Activated T-helper 1 cell treated with anti-CD3 and anti-CD28 coated beads, Interleukin-12 subunit alpha, Interleukin-12 subunit beta, Interleukin-2, Interleukin-4 antibody, amounts not matched to agents 30 ng/mL and 10 ng/mL and 1 ng/mL, durations not matched to agents 14 hours and 24 hours and 36 hours (primary cell): ENCODE measurements at regions not wholly inside any gene's neighbourhood (a gene's known extent, or its start where the extent isn't known, plus 50 kb on each side); places are given as distances from the start of the nearest gene placed in this dataset.

ENCODE experiments used
- DNase-seq: peaks from one replicate; pipeline ENCODE4 v3.0.0; 2021; ENCODE audit warnings: low spot score
- H3K27ac Mint-ChIP-seq: one replicate; pipeline ENCODE4 v1.8.0; 2021; ENCODE audit warnings: mild to moderate bottlenecking, mixed read lengths
- H3K27me3 Mint-ChIP-seq: one replicate; pipeline ENCODE4 v1.8.0; 2022; ENCODE audit warnings: mild to moderate bottlenecking, moderate library complexity, mixed read lengths; ENCODE audit not compliant: insufficient read depth
- H3K36me3 Mint-ChIP-seq: one replicate; pipeline ENCODE4 v1.8.0; 2021; ENCODE audit warnings: low read depth, mixed read lengths
- H3K4me1 Mint-ChIP-seq: one replicate; pipeline ENCODE4 v1.8.0; 2021; ENCODE audit warnings: low read depth, mixed read lengths
- H3K4me3 Mint-ChIP-seq: one replicate; pipeline ENCODE4 v1.8.0; 2021; ENCODE audit warnings: mild to moderate bottlenecking, moderate library complexity, mixed read lengths
- H3K9me3 Mint-ChIP-seq: one replicate; pipeline ENCODE4 v1.8.0; 2021; ENCODE audit warnings: mixed read lengths
- intact Hi-C: fragments of 100-400 bp; cut with micrococcal nuclease; formaldehyde crosslinking; loops from one replicate; pipeline ENCODE4 v1.15.1; 2024

DNA sequence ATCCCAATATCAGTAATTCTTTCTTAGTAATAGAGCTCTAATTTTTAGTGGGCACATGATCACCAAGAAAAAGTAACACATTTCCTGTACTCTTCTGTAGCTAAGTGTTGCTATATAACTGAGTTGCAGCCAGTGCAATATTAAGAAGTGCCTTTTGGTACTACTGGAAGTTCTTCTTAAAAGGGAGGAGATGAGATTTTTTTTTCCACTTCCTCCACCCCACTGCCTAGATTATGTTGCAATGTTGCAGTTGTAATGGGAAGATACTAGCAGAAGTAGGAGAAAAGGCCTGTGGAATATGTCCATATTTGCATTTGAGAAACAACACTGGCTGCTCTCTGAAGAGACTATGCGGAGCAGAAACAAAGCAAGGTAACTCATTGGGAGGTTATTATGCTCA is 280.6 kb upstream of the ANO5 start:
- no peak for DNase-seq
- H3K27ac Mint-ChIP-seq: no peak overlapping the region
- H3K36me3 Mint-ChIP-seq: no peaks in the 10 kb centered on the region
- H3K9me3 Mint-ChIP-seq: peaks cover 25% of the 10 kb centered on the region
- H3K27me3 Mint-ChIP-seq: no peaks in the 10 kb centered on the region
- H3K4me3 Mint-ChIP-seq: no peak overlapping the region
- no peaks in the 10 kb centered on the region for H3K4me1 Mint-ChIP-seq
- intact Hi-C loops: no loop called here

DNA sequence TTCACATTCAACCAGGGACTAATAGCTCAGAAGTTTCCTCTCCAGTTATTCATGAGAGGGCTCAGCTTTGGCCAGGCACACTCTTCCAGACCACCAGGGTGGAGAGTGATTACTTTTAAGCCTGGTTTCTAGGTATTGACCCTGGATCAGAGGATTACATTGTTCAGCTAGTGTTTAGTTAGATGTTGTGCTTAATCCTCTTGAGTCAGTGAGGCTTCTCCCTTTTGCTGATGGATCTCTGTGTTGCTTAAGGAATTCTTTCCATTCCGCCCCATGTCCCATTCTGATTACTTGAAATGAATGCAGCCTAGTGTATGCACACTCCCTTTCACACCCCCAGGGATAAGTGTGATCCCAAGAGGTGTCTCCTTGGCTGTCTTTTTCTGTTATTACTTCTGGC is 271.7 kb upstream of the ANO5 start:
- Mint-ChIP-seq H3K36me3 (no peaks in the 10 kb centered on the region), H3K27me3 (no peaks in the 10 kb centered on the region), H3K4me1 (no peaks in the 10 kb centered on the region)

DNA sequence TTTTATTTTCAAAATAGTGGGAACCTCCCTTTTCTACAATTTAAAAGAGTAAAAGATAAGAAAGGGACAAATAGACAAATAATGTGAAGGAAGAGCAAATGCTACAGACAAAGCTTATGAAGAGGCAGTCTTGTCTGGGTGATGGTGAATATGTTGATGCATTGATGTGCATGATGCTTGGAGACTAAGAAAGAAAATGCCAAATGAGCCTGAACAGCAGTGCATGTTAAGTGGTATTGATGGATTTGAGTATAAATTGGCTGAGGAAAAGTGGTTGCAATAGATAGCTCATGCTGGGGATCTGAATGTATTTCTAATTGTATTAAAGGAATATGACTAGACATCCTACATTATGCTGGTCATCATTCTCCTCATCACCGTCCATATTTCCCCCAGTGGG is 268.6 kb upstream of the ANO5 start:
- DNase-seq: no peak
- no peaks in the 10 kb centered on the region for H3K27me3 Mint-ChIP-seq
- peaks cover 3% of the 10 kb centered on the region for H3K9me3 Mint-ChIP-seq
- no peaks in the 10 kb centered on the region for H3K36me3 Mint-ChIP-seq
- no peaks in the 10 kb centered on the region for H3K4me1 Mint-ChIP-seq
- H3K27ac Mint-ChIP-seq: no peak overlapping the region
- H3K4me3 Mint-ChIP-seq: no peak overlapping the region
- intact Hi-C loops: no loop called here

More for the DNA sequence above, 271.7 kb upstream of the ANO5 start:
- H3K9me3 Mint-ChIP-seq: peaks cover 4% of the 10 kb centered on the region
- H3K4me3 Mint-ChIP-seq: no peak overlapping the region
- intact Hi-C loops: no loop called here
- H3K27ac Mint-ChIP-seq: no peak overlapping the region
- DNase-seq: no peak

DNA sequence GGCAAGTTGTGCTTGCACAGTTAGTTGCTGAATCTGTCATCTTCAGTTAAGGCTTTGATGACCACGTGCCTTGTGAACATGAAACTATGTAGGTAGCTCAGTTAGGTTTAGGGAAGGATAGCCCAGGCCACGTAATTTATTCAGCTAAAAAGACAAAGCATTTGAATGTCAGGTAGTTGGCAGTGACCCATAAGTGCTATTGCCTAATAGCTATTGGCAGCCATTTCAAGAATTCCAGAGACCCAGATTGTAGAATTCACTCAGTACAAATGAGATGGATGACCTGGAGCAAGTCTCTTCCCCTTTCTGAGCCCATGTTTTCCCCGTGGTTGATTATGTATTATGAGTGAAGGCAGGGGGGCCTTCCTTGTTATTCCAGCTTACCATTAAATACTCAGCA is 265.3 kb upstream of the ANO5 start:
- Mint-ChIP-seq H3K9me3 (peaks cover 3% of the 10 kb centered on the region), H3K36me3 (no peaks in the 10 kb centered on the region), H3K4me3 (no peak overlapping the region), H3K4me1 (no peaks in the 10 kb centered on the region), H3K27ac (no peak overlapping the region), H3K27me3 (no peaks in the 10 kb centered on the region)
- intact Hi-C loops: no loop called here
- DNase-seq: no peak

DNA sequence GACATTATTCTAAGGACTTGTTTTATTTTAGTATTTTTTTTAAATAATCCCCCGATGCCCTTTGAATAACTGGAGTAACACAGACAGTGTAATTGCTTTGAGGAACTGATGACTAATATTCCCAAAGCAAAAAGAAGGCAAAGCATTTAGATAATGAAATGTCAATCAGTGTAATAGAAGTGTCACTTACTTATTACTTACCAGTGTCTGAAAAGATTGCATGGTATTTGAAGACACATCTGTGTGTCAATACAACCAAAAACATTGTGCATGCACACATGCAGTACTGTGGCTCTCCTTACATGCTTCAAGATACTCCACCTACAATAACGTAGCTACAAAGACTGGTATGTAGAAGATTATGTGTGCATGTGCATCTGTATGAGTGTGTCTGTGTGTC is 264.0 kb upstream of the ANO5 start:
- Mint-ChIP-seq H3K36me3 (no peaks in the 10 kb centered on the region), H3K4me1 (no peaks in the 10 kb centered on the region), H3K4me3 (no peak overlapping the region), H3K9me3 (peaks cover 3% of the 10 kb centered on the region), H3K27ac (no peak overlapping the region), H3K27me3 (no peaks in the 10 kb centered on the region)
- intact Hi-C loops: no loop called here
- DNase-seq: no peak

DNA sequence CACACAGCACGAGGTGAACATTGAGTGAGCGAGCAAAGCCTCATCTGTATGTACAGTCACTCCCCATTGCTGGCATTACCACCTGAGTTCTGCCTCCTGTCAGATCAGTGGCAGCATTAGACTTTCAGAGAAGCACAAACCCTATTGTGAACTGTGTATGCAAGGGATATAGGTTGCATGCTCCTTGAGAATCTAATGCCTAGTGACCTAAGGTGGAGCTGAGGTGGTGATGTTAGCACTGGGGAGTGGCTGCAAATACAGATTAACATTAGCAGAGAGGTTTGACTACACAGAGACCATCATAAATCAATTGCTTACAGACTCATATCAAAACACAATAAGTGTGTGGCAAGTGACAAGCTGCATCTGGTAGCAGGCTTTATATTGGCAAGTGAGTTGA is 262.5 kb upstream of the ANO5 start:
- DNase-seq: no peak
- no peak overlapping the region for H3K27ac Mint-ChIP-seq
- intact Hi-C loops: no loop called here
- H3K36me3 Mint-ChIP-seq: no peaks in the 10 kb centered on the region
- no peak overlapping the region for H3K4me3 Mint-ChIP-seq
- H3K27me3 Mint-ChIP-seq: no peaks in the 10 kb centered on the region
- peaks cover 3% of the 10 kb centered on the region for H3K9me3 Mint-ChIP-seq
- H3K4me1 Mint-ChIP-seq: no peaks in the 10 kb centered on the region

DNA sequence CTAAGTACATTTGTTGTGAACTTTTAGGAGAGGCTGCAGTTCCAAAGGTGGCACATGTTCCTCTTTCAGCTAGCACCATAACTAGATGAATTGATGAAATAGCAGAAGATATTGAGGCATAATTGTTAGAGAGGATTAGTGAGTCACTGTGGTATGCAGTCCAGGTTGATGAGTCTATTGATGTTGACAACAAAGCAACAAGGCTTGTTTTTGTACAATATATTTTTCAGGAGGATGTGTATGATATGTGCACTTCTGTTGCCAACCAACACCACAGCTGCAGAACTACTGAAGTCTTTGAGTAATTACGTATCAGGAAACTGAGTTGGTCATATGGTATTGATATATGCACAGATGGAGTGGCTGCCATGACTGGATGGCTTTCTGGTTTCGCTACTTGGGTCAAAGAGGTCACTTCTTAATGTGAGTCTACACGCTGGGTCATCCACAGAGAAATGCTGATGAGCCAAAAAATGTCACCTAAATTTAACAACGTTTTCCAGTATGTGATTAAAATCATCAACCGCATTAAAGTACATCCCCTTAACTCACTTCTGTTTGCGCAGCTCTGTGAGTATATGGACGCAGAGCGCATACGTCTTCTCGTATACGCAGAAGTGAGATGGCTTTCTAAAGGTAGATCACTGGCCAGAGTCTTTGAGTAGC is 261.3 kb upstream of the ANO5 start:
- H3K4me1 Mint-ChIP-seq: no peaks in the 10 kb centered on the region
- H3K27ac Mint-ChIP-seq: no peak overlapping the region
- H3K27me3 Mint-ChIP-seq: no peaks in the 10 kb centered on the region
- DNase-seq: no peak
- intact Hi-C loops: no loop called here
- no peaks in the 10 kb centered on the region for H3K36me3 Mint-ChIP-seq
- H3K4me3 Mint-ChIP-seq: no peak overlapping the region
- peaks cover 3% of the 10 kb centered on the region for H3K9me3 Mint-ChIP-seq

DNA sequence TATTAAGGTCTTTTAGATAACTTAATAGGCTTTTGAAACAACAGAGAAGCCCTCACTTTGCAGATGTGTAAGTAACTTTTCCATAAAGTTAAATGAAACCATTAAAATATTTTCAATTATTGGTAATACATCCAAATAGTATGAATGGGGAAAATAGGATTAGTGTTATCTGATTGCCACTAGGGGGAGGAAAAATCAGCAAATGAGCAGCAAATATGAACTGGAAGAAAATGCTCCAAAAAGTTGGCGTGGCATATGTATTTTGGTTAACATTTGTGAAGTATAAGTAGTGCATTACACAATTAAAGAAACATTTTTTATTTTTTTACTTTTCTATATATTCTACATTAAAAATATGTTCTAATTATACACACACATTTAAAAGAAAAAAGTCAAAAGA is 259.8 kb upstream of the ANO5 start:
- H3K4me3 Mint-ChIP-seq: no peak overlapping the region
- intact Hi-C loops: no loop called here
- no peaks in the 10 kb centered on the region for H3K4me1 Mint-ChIP-seq
- DNase-seq: no peak
- no peaks in the 10 kb centered on the region for H3K36me3 Mint-ChIP-seq
- H3K9me3 Mint-ChIP-seq: no peaks in the 10 kb centered on the region
- H3K27ac Mint-ChIP-seq: no peak overlapping the region
- no peaks in the 10 kb centered on the region for H3K27me3 Mint-ChIP-seq

DNA sequence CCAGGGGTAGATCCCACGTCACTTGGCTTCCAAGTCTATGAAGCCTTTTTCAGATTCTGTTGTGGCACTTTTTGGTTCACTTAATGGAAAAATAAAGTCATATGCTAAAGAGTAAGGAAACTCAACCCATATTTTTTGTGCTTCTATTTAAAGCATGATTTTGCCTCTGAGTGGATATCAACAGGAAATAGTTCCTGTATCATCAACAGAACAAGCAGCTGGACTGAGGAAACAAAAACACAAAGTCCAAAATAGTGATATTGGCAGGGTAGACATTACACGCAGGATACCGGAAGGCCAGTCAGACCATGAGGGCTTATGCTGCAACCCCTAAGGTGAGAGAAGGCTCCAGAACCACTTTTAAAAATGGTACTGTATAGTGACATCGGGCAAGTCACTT is 248.3 kb upstream of the ANO5 start:
- Mint-ChIP-seq H3K36me3 (no peaks in the 10 kb centered on the region), H3K4me1 (no peaks in the 10 kb centered on the region), H3K4me3 (no peak overlapping the region), H3K27me3 (no peaks in the 10 kb centered on the region), H3K9me3 (no peaks in the 10 kb centered on the region), H3K27ac (no peak overlapping the region)
- no peak for DNase-seq
- intact Hi-C loops: no loop called here

DNA sequence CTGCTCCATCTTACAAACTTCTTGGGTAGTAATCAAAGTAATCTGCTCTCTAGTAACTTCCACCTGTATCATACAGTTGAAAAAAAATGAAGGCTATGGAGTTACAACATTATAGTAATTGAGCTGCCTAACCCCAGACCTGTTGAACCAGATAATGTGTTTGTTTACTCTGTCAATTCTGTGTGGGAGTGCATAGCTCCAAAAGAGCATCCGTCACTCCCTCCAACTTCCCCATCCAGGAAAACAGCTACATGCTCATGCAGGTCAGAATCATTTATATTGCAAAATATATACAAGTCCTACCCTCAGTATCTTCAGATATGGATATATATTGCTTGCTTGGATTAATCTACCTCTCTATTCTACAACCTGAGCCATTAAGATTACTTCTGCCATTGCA is 244.0 kb upstream of the ANO5 start:
- DNase-seq: no peak
- intact Hi-C loops: no loop called here
- Mint-ChIP-seq H3K9me3 (peaks cover 3% of the 10 kb centered on the region), H3K27ac (no peak overlapping the region), H3K4me1 (no peaks in the 10 kb centered on the region), H3K27me3 (no peaks in the 10 kb centered on the region), H3K4me3 (no peak overlapping the region), H3K36me3 (no peaks in the 10 kb centered on the region)

DNA sequence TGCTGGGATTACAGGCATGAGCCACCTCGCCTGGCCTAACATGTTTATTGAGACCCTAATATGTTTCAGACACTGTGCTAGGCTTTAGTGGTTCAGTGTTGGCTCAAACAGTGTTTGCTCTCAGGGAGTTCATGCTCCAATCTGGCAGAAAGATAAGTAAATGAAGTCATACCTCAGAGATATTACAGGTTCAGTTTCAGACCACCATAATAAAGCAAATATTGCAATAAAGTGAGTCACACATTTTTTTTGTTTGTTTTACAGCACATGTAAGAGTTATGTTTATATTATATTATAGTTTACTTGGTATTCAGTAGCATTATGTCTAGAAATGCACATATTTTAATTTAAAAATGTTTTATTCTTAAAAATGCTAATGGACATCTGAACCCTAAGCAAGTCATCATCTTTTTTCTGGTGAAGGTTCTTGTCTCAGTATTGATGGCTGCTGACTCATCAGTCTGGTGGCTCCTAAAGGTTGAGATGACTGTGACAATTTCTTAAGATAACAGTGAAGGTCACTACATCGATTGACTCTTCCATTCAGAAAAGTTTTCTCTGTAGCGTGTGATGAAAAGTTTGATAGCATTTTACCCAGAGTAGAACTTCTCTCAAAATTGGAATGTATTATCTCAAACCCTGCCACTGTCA is 243.0 kb upstream of the ANO5 start:
- H3K9me3 Mint-ChIP-seq: peaks cover 6% of the 10 kb centered on the region
- H3K27me3 Mint-ChIP-seq: no peaks in the 10 kb centered on the region
- intact Hi-C loops: no loop called here
- H3K27ac Mint-ChIP-seq: no peak overlapping the region
- no peaks in the 10 kb centered on the region for H3K4me1 Mint-ChIP-seq
- H3K36me3 Mint-ChIP-seq: no peaks in the 10 kb centered on the region
- H3K4me3 Mint-ChIP-seq: no peak overlapping the region
- DNase-seq: no peak

DNA sequence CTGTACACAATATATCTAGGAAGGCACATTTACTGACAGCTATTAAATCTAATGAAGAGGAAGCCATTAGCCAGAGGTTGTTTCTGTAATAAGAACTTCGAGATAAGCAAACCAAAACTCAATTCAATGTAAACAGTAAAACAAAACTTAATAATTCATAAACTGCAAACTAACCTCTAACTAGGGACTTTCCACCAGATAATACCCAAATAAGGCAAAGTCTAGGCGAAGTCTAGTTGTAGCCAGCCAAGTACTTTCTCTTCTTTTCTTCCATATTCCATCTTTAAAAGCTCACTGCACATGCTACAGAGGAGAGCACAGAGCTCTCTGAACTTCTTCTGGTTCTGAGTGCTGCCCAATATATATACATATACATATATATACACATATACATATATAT is 229.9 kb upstream of the ANO5 start:
- Mint-ChIP-seq H3K27ac (no peak overlapping the region), H3K36me3 (no peaks in the 10 kb centered on the region), H3K27me3 (no peaks in the 10 kb centered on the region), H3K4me3 (no peak overlapping the region), H3K9me3 (no peaks in the 10 kb centered on the region), H3K4me1 (no peaks in the 10 kb centered on the region)
- intact Hi-C loops: no loop called here
- no peak for DNase-seq

DNA sequence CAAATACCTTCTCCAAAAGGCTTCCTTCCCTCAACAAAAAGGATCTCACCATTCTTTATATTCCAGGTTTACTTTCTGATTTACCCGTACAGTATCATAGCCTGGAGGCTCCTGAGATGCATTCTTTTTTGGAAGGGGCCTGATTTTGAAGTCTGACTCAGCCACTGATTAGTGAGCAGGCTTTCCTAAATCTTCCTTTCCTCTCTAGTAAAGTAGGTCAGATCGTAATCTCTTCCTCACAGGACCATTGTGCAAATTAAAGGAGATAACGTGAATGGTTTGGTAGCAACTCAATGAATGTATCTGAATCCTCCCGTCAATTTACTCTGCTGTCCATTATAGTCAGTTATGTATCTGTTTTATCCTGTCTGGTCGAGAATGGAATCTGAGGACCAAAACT is 227.7 kb upstream of the ANO5 start:
- Mint-ChIP-seq H3K27ac (no peak overlapping the region), H3K4me3 (no peak overlapping the region), H3K9me3 (no peaks in the 10 kb centered on the region), H3K27me3 (no peaks in the 10 kb centered on the region), H3K36me3 (no peaks in the 10 kb centered on the region), H3K4me1 (no peaks in the 10 kb centered on the region)
- intact Hi-C loops: no loop called here
- DNase-seq: no peak

DNA sequence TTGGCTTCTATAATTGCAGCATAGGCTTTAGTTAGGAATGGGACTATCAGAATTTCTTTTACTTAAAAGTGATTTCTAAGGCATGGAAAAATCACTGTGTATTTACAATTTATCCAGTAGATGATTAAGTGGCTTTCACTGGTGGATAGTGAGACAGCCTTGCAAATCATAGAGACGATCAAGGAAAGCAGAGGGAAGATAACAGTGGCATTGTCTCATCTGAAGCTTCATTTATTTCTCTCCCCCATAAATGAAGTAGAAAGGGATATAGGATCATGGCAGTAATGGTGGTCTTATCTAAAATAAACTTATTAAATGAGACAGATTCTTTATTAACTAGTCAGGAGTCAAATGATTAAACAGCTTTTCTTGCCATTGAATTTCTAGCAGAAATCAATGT is 224.2 kb upstream of the ANO5 start:
- Mint-ChIP-seq H3K36me3 (no peaks in the 10 kb centered on the region), H3K4me3 (no peak overlapping the region), H3K9me3 (no peaks in the 10 kb centered on the region), H3K27me3 (no peaks in the 10 kb centered on the region), H3K27ac (no peak overlapping the region), H3K4me1 (no peaks in the 10 kb centered on the region)
- intact Hi-C loops: no loop called here
- DNase-seq: no peak
